Ecto neural progenitor cell (in vitro differentiated cells): ENCODE measurements at regions not wholly inside any gene's neighbourhood (a gene's known extent, or its start where the extent isn't known, plus 50 kb on each side); places are given as distances from the start of the nearest gene placed in this dataset.

Experiments
- DNase-seq: peaks from one replicate; pipeline ENCODE4 v3.0.0-alpha.2; 2018; ENCODE audit warnings: low spot score

DNA sequence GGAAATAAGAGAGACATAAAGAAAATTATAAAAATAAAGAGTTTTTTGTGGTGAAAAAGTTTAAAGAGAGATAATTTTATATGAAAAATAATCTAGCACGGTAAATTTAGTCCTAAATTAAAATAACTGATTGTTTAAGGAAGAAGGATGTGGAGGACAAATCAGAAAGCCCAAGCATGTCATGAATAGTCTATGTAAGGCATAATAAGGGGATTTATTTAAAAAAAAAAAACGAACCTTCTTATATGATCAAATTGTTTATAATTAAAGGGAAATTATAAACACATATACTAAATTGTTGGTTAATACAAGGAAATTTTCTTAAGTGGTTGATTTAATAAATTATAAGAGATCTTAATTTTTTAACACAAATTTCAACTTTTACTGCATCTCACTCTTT is 551.8 kb upstream of the TYRP1 start:
- DNase-seq, result no peak

DNA sequence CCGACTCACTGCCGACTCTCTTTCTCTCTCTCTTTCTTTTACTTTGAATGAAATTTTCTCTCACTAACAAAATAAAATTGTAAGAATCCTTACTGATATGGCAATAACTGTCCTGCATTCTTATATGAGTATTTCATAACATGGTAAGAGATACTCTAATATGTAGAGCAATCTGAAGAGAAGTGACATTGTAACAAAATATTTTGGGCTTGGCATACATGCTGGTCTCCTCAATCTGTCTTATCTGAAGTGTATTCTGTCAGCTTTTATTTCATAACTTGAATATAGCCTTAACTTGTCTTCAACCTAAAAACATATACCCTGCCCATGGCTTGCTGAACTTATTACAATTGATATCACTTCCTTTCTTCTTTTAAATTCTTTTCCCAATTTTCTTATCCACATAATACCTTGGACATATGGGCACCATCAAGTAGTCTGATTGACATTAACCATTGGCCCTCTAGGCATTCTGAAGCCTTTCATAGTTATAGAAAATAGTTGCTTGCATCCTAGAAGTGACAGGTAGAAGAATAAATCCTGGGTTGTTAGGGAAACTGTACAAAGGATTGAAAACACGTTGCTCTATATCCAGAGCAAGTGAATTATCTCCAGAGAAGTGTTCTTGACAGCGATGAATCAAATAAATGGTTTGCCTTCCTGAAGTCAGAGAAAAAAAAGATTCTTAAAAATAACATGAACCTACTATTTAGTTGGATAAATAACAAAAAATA is 537.6 kb upstream of the TYRP1 start:
- DNase-seq, result no peak

DNA sequence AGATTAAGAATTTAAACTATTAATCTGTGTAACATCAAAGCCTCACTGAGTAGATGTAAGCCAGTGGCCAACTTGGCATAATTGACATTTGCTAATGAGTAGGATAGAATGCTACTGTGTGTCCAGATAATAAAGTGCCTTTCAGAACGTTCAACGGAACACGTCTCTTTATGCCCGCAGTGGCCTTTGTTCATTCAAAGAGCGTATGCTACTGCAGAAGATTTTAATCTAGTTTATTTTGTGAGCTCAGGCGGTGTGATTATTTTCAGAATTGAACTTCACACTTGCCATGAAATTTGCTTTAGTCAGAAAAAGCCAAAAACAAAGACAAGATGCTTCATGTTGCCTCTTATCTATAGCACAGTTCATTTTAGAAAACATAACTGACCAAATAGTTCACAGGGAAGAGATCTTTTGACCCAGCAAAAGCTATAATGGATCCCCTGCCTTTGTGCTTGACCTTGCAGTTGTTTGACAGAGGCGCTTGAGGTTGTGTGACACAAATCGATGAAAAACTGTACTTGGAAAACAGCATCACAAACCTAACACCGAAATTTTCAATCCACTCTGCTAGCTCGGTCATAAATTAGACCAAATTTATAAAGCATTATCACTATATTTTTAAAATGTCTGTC is 530.9 kb upstream of the TYRP1 start:
- no peak for DNase-seq

DNA sequence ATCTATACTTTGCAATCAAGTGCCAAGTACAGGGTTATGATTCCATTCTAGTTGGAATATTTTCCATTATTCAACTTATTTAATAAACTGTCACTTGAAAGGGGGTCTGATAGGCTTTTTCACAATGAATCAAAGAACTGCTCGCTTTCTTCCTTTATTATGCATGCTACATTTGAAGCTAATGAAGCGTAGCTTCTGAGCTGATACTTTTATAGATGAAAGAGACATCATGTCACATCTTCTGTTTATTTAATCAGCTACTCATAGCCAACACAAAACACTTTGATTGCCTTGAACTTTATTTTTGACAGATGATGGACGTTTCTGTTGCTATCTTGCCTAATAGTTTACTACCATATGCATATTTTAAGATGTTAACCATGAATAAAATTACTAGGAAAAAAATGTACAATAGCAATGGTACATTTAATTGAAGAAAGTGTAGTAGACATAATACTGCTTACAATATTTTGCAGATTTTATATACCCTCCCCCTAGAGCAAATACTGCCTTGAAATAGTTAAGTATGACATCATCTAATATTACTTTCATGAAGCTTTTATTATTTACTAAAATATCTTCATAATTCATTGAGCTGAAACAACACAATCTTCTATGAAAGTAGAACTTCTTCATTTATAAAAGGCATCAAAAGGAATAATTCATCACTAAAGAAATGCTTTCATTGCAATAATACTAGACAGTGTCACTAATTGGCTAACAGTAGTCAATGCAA is 529.3 kb upstream of the TYRP1 start:
- no peak for DNase-seq

DNA sequence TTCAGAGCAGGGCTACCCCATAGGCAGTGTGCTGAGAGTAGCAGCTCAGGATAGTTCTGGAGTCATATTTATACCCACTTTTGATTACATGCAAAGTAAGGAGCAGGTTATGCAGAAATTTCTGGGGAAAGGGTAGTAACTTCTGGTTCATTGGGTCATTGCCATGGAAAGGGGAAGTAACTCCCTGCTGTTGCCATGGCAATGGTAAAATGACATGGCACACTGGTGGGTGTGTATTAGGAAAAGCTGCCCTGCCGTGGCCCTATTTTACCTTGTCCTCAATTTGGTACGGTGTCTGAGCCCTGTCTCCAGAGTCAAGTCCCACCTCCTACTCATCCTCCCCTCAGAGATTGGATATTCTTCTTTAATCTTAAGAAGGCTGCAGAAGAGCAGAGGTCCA is 526.7 kb upstream of the TYRP1 start:
- DNase-seq, result no peak

DNA sequence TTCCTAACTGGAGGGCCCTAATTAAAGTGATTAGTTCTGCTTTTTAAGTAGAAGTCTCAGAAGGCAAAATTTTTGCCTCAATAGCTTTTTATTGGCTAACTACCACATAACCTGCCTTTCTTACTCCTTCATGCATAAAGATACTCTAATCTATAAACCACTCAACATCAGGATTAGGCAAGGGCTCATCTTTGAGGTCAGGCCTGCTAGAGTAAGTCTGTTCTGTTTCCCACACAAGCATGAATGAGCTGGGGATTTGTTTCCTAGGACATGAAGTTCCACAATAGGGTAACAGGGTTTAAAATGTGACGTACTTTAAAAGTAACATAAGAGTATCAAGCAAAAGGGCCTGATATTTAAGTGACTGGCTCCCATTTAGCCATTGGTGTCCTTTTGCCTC is 522.7 kb upstream of the TYRP1 start:
- DNase-seq, result no peak

DNA sequence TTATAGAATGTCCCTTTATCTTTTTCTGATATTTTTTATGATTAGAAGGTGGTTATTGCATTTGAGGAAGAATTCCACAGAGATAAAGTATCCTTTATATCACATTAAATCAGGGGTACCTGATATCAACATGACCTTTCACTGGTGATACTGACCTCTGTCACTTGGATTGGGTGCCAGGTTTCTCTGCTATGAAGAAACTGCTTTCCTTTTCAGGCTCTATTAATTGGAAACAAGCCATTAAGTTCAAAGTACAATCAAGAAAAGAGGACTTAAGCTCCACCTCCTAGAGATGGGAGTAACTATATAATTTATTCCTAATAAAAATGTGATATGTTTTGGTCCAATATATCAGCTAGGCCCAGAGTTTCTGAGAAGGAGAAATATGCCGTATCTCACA is 514.6 kb upstream of the TYRP1 start:
- no peak for DNase-seq

DNA sequence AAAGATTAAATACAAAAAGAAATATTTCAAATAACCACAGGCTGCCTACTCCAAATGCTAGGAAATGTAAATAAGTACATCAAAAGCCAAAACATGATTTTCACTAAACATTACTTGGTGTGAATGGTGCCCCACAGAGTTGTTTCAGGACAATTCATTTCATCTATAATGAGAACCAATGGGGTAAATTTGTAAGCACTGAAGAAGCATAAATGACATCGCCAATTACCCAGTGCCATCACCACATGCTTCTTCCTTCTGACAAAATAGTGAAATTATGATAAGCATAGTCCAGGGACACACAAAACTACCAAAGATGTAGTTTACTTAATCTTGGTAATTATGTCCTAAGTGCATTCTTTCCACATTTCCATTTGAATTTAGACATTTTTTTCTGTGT is 510.4 kb upstream of the TYRP1 start:
- no peak for DNase-seq

DNA sequence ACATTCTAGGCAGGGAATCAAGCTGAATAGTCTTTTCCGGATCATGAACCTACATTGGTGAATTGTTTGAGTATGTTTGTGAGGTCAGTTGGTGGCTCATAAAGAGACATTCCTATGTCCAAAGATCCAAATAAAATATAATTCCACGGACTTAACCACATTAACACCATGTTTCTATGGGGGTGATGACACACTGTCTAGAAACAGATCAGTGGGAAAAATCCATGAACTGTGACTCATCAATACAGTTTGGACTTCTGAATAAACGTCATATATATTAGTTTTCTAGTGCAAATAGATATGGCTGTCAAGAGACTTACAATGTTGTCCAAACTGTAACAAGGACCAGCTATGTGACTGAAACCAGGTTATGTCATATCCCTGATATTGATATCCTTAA is 509.9 kb upstream of the TYRP1 start:
- no peak for DNase-seq

DNA sequence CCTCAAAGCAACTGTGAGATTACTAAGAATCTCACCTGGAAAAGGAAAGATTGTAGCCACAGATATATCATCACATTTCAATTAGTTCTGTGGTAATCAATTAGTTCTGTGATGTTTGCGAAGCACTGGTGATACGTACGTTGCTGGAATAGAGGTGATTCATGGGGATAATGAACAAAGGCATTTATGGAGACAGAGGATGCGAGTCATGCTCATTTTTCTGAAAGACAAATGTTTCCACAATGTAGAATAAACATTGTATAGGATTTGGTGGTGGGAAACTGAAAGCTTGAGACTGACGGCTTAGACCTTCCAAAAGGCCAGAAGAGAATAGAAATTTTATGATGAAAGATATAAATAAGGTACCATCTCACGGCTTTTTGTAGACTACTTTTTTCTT is 507.3 kb upstream of the TYRP1 start:
- no peak for DNase-seq

DNA sequence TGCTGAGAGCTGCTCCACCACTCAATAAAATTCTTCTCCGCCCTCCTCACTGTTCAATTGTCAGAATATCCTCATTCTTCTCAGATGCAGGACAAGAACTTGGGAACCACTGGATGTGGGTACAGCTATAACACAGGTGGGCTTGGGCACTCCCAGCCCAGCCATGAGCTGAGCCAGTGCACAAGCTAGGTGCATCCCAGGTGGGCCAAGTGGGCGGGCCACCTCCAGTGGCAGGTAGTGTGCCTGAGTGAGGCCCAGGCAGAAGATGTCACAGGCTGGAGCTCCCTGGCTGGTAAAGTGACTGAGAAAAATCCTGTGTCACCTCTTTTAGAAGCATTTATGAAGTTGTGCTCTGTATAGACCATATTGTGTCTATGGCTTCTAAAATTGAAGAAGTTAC is 501.6 kb upstream of the TYRP1 start:
- no peak for DNase-seq

DNA sequence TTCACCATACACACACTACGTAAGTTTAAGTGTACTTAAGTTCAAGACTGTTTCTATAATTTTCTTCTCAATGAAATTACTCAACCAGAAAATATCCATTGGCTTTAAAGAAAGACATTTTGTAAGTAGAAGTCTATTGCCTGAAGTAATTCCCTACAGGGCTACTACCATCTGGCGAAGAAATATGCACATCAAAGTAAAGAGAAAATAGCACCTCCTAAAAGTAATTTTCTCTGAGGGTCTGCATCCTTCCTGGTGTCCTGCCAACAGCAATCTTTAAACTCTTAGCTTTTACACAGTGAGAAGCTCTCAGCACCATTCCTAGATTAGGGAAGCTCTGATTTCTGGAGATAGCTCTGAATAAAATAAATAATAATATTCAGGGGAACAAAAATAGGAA is 498.5 kb upstream of the TYRP1 start:
- no peak for DNase-seq

DNA sequence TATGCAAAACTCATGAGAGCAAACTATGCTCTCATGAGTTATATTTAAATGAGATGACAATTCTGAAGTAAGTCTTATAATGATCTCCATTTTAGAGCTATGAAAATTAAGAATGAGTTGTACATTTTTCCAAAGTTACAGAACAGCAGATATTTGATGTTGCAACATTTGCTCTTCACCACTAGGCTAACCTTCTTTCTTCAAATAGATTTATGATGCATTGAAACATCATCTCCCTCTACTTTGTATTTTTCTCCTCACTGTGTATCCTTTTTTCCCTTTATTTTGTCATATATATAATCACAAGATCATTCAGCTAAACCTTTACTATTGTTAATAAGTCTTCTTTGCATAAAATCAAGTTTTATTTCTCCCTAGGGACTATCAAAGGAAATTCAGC is 497.7 kb upstream of the TYRP1 start:
- no peak for DNase-seq

DNA sequence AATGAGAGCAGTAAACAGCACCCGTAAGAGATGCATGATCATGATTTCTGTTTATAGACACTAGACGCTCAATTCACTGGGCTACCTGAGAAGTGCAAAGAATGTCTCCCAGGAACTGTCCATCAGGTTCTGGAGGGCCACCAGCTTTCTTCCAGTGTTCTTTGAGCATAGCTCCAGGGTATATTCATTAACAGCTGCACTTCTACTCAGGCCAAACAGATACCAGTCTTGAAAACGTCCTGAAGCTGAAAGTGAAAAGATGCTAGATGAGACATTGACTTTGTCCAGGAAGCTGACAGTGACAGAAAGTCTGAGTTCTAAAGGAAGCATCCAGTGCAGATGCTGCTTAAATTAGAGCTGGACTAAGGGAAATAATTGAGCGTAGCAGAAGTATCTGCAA is 488.7 kb upstream of the TYRP1 start:
- DNase-seq, result no peak

DNA sequence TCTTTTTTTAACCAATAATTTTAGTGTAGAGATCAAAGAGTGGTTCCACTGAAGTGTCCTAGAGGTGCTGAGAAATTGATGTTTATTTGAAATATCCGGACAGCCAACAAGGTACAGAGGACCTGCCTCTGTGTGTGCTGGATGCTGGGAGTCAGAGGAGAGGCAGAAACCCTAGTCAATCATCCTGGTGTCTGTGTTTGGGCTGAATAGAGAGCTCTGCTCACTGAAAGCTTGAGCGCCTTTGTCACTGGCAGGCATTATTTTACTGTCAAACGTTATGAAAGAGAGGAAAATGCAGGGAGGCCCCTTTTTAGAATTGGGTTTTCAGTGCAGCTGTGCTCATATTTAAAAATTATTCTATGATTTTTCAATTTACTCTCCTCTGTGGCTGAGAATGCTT is 480.3 kb upstream of the TYRP1 start:
- DNase-seq, result no peak

DNA sequence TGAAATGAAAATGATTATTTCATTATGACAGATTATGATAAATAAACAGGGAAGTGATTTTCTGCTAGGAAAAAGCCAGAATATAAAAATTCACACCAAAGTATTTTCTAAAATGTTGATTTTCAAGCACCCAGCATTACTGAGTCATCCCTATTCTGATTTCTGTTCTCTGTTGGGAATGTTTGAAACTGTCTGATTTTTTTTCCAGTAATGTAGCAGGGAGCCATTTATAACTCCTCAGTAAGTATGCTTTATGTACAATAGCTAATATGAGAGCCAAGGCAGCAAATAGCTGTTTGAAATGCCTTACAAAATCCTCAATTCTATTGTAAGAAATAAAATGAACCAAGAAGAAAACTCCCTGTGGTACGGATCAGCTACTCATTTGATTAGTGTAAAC is 471.7 kb upstream of the TYRP1 start:
- no peak for DNase-seq

DNA sequence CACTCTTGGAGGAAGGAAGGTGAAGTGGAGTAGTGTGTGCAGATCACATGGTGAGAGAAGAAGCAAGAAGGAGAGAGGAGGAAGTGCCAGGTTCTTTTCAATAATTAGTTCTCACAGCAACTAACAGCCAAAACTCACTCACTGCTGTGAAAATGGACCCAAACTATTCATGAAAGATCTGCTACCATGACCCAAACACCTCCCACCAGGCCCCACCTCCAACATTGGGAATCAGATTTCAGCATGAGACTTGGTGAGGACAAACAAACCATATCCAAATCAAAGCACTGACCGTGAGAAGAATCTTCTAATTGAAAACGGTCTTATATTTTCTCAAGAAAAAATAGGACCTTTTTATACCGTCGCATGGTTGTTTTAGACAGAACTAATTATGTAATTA is 468.7 kb upstream of the TYRP1 start:
- DNase-seq, result no peak

DNA sequence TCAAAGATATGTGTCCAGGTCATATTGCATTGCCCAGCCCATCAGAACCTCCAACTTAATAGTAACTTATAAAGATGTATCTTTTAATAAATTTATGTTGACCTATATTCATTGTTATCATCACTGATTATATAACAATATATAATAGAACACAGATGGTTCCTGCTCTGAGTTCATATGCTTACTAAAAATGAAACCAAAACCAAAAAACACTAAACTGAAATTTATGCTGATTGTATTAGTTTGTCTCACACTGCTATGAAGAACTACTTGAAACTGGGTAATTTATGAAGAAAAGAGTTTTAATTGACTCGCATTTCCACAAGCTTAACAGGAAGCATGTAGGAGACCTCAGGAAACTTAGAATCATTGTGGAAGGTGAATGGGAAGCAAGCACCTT is 462.5 kb upstream of the TYRP1 start:
- DNase-seq, result no peak

DNA sequence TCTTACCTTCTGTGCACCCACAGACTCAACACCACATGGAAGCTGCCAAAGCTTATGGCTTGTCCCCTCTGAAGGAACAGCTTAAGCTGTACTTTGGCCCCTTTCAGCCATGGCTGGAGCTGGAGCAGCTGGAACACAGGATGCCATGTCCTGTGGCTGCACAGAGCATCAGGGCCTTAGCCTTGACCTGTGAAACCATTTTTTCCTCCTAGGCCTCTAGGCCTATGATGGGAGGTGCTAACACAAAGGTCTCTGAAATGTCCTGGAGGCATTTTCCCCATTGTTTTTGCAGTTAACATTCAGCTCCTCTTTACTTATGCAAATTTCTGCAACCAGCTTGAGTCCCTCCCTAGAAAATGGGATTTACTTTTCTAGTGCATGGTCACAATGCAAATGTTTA is 461.4 kb upstream of the TYRP1 start:
- no peak for DNase-seq

DNA sequence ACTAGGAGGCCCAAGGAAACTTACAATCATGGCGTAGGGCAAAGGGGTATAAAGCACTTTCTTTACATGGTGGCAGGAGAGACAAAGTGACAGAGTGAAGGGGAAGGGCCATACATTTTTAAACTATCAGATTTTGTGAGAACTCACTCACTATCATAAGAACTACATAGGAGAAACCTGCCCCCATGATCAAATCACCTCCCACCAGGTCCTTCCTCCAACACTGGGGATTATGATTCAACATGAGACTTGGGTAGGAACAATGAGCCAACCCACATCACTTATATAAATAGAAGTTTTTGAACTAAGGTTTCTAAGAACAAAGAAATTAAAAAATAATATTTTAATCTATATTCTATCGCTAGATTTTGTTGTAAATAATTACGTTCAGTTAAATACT is 460.3 kb upstream of the TYRP1 start:
- no peak for DNase-seq

DNA sequence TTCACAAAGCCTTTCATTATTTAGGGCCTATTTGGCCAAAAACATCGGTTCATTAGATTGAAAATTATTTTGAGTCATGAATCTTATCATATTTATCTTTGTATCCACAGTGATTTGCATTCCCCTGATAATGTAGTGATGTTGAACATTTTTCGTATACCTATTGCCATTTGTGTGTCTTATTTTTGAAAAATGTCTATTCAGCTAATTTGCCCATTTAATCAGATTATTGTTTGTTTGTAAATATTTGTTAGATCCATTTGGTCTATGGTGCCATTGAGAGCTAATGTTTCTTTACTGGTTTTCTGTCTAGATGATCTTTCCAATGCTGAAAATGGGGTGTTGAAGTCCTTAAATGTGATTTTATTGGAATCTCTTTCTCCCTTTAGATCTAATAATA is 439.2 kb upstream of the TYRP1 start:
- DNase-seq, result no peak

DNA sequence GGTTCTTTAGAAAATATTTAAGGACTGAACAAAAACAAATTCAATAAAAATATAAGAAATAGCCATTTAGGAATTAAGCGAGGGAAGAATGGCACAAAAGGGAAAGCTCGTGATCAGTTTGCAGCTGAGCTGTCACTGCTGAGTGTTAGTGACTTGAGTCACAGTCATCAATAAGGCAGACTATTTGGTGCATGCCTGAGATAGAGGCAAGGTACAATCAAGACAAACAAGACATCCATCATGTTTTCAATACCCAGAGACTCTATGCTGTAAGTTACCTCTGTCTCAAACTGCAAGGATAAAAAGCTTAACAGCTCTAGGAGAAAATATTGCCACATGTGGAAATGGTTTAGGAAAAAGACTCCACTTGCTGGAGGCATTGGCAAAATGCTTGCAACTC is 426.4 kb upstream of the TYRP1 start:
- DNase-seq, result no peak

DNA sequence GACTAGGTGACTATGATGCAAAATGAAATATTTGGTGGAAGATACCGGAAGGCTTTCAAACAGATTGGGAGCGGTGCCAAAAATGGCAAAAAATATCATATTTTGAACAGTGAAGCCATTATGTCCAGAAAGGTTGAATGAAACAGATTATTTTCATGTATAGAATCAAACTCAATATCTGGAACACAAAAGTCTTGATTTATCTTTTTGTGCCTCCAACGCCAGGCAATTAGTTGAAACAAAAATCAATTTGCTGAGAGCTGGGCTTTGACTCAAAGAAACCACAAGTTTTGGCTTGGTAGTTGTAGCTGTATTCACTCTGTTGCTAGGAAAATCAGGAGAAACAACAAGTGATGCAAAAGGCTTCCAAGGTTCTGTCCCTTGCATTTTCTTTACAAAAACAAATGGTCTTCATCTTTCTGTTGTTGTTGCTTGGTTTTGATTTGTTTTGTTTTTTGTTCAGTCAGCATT is 421.7 kb upstream of the TYRP1 start:
- no peak for DNase-seq
